Adrenal gland (tissue), 5 donors: ENCODE measurements at regions not wholly inside any gene's neighbourhood (a gene's known extent, or its start where the extent isn't known, plus 50 kb on each side); places are given as distances from the start of the nearest gene placed in this dataset.

ENCODE experiments used
- CTCF ChIP-seq, 6 experiments: fragments of 450-650 bp in 4 of 6; fragments of 200-600 bp in 2 of 6; sonication (generic) in 1 of 6; IDR thresholded peaks; 1 replicate in 5 of 6; 2 replicates in 1 of 6; pipeline versions ENCODE4 v1.5.1 to v1.8.0; 2016 to 2021; ENCODE audit warnings: antibody characterized with exemption in 6 of 6, mild to moderate bottlenecking in 2 of 6, moderate library complexity in 1 of 6
- POLR2A ChIP-seq, 2 donors: fragments of 450-650 bp; IDR thresholded peaks; one replicate each; pipeline ENCODE4 v1.6.1; 2017; ENCODE audit warnings: antibody characterized with exemption in 2 of 2, mild to moderate bottlenecking in 2 of 2, moderate library complexity in 1 of 2
- donor health status: DM: no; HTN: no; CAD: no.

DNA sequence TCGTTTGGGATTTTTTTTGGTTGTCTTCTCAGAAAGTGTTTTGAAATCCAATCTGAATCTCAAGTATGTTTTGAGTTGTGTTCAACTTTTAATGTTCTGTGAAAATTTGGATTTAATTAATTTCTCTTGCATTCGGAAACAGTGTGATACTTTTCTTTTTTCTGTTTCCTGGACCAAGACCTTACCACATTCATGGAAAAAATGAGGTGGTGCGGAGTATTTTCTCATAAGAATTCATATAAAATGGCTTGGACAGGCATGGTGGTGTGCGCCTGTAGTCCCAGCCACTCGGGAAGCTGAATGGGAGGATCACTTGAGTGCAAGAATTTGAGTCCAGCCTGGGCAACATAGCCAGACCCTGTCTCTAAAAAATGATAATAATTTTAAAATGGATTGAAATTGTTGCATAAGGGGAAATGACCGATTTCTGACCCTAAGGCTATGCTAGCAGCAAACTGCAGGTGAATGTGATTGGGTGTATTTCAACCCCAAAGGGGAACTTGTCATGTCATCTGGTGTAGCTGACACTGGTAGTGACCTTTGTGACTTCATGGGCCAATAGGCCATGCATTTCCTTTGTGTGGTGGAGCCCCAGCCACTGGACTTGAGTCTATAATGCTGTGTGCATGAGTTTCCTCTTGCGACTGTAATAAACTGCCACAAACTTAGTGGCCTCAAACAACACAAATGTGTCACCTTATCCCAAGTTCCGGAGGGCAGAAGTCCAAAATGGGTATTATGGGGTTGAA is 123.5 kb upstream of the RFLNA start:
- no peak for TF ChIP-seq CTCF (IDR thresholded peaks at IDR 0.05)
- no peak for TF ChIP-seq POLR2A (IDR thresholded peaks at IDR 0.05)
